ENCODE measurements at regions not wholly inside any gene's neighbourhood (a gene's known extent, or its start where the extent isn't known, plus 50 kb on each side); places are given as distances from the start of the nearest gene placed in this dataset.

DNA sequence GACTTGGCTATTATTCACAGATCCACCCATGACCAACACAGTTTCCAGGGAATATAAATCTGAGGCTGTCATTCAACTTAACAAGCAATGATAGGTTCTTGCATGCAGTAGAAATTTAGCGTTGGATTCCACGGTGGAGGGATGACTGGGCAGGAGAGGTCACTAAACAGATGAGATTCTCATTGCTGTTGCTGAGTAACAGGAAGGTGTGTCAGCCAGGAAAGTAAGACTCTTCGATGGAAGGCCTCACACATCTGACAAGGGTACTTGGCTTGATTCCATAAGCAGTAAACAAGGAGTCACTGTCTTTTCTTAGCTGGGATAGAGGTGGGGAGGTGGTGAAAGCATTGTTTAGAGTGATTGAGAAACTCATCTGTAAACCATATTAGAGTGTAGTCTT, 1152.0 kb downstream of the SORCS3 start:
- no peak for DNase-seq (ENCODE audit: low read depth)

DNA sequence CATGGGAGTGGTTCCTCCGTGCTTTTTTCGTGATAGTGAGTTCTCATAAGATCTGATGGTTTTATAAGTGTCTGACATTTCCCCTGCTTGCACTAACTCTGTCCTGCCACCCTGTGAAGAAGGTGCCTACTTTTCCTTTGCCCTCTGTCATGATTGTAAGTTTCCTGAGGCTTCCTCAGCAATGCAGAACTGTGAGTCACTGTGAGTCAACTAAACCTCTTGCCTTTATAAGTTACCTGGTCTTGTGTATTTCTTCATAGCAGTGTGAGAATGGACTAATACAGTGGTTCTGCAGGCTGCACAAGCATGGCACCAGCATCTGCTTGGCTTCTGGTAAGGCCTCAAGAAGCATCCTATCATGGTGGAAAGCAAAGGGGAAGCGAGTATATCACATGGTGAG, 1144.6 kb downstream of the SORCS3 start:
- no peak for DNase-seq (ENCODE audit: low read depth)

- no peak for DNase-seq (ENCODE audit: low read depth)
Observed at GRCh38 chr10:105783936-105784483, 1142.9 kb downstream of the SORCS3 start.

GRCh38 chr10:105774881-105775280, 1133.8 kb downstream of the SORCS3 start:
- DNase-seq (ENCODE audit: low read depth): no peak

GRCh38 chr10:105774351-105774750, 1133.3 kb downstream of the SORCS3 start:
- DNase-seq (ENCODE audit: low read depth): no peak

DNA sequence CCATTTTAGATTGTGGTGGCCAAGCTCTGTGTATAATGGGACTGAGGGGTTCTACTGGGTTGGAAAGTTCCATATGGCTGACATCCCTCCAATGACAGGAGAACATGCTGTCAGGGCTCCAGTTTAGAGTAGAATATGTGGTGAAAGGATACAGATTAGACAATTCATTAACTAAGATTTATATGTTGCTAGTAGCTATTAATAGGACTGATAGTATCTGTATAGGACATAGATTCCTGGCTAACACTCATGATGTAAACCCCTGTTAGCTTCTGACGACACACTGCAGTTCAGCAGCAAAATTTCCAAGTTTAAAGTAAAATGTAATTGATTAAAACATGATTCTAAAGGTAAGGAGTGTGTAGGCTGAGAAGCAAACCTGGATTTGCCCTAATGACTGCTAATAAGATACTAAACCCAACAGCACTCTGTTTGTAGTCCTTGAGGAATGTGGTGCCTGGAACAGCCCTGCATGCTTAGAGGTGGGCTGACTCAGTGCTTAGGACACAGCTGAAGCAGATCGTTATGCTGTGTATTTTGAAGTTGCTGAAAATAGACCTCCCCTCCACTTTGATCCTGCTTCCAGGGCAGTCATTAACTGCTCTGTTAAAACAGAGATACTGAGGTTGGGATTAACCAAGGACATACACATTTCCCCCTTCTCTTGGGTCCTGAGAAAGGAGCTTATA, 1129.6 kb downstream of the SORCS3 start:
- no peak for DNase-seq (ENCODE audit: low read depth)

- no peak for DNase-seq (ENCODE audit: low read depth)
Observed at GRCh38 chr10:105769248-105770184, 1128.4 kb downstream of the SORCS3 start.

DNA sequence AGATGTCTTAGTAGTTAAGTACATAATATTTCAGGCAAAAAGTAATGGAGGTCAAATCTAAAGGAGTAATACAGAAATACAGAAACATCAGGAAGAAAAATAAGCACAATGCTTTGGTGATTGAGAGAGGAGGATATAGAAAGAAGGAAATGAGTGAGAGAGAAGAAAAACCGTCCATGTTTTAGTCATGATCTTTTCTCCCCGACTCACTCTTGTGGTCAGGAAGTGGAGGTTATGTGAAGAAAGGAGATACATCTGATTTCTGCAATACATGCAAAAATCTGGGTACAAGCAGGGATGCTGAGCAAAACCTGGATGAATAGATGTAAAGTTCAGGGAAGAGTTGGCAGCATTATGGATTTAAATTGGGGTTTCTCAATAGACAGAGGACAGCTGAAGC, 1122.5 kb downstream of the SORCS3 start:
- DNase-seq (ENCODE audit: low read depth): no peak

GRCh38 chr10:105761576-105762260, 1120.6 kb downstream of the SORCS3 start:
- DNase-seq (ENCODE audit: low read depth): no peak

GRCh38 chr10:105759669-105760068, 1118.6 kb downstream of the SORCS3 start:
- no peak for DNase-seq (ENCODE audit: low read depth)

DNA sequence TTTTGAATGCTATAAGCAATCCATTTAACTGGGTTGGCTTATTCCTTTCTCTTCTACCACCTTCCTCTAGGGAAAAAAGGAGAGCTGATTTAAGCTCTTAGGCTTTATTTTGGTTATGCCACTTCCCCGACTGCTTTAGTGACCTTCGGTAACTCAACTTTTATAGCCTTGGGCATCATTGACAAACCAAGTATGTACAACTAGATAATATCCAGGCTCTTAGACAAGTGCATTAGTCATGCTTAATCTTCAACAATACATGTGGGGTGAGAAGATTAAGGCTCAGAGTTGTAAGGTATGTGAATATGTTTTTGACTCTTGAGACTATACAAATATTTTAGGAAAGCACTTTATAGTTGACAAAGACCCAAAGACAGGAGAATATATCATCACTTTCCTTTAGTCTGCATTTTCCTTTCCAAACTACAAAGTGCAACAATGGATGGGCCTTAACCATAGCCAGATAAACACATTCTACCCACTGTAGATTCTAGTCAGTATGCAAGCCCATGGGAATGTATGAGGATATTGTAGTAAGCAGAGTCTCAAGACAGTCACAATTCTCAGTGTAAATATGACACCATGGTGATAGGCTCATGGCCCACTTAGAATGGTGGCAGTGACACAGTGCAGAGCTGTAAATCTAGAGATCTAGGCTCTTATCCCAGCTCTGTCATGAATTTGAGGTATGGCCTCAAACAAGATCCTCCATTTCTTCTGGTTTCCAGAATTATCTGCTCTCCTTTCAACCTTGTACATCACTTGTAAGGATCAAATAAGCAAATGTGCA, 1117.3 kb downstream of the SORCS3 start:
- no peak for DNase-seq (ENCODE audit: low read depth)

DNA sequence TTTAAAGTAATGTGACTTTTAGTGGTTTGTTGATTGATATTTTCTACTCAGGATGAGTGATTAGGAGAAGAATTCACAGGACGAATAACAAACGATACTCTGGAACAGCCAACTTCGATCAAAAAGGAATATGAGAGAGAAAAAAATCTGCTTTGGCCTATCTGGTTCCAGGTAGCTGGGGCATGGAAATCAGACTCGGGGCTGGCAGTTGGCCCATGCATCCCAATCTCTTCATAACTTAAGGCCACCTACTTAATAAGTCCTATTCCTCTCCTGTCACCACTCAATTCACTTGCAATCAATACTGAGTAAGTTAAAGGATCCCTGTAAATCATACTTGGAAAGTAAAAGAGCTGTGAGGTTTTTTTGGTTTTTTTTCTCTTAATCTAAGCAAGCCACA, 1116.2 kb downstream of the SORCS3 start:
- no peak for DNase-seq (ENCODE audit: low read depth)

DNA sequence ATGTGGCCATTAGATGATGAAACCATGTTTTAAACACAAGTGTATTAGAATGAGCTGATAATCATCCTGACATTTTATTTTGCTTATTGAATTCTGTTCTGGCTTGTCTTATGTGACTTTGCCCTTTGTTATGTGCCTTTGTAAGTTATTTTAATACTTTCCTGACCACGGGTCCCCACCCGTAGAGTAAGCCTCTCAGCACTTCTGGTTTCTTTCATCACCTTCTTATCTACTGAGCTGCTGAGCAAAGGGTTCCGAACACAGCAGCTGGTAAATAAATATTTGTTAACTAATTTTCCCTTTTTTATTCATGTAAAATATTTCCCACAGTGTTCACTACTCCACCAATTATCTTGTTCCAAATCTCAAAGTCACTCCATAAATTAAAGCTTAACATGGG, 1115.3 kb downstream of the SORCS3 start:
- DNase-seq (ENCODE audit: low read depth): no peak

- no peak for DNase-seq (ENCODE audit: low read depth)
Observed at GRCh38 chr10:105751688-105752087, 1110.6 kb downstream of the SORCS3 start.

GRCh38 chr10:105745596-105746148, 1104.6 kb downstream of the SORCS3 start:
- DNase-seq (ENCODE audit: low read depth): no peak

DNA sequence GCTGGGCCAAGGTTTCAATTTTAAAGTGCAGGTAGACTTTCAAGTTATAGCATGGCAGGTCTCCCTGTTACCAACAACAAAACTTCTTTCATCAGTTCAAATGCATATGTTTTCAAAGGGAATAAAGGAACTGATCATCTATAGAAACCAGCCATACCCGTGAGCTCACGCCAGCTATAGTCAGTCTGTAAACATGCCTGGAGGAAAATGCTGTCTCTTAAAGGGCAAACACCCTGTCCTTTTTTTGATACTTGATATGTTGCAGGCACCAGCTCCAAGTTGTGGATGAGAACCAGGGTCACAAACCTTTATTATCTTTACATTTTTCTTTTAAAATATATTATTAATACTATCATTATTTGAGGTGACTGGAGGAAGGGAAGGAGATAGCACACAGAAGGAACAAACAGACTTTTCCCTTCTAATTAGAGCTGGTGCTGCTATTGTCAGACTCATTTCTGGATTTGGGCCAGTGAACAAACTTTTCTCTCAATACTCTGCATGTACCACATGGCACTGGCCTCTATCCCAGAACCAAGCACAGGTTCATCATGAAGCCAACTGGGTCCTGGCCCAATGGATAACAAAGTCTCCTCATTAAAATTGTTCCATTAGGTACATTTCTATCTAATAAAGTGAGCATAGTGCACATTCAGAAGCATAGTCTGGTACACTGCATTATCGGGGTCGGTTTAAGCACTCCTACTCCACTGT, 1102.4 kb downstream of the SORCS3 start:
- DNase-seq (ENCODE audit: low read depth): no peak

GRCh38 chr10:105742923-105743322, 1101.8 kb downstream of the SORCS3 start:
- DNase-seq (ENCODE audit: low read depth): no peak

GRCh38 chr10:105742184-105742583, 1101.1 kb downstream of the SORCS3 start:
- DNase-seq (ENCODE audit: low read depth): no peak

DNA sequence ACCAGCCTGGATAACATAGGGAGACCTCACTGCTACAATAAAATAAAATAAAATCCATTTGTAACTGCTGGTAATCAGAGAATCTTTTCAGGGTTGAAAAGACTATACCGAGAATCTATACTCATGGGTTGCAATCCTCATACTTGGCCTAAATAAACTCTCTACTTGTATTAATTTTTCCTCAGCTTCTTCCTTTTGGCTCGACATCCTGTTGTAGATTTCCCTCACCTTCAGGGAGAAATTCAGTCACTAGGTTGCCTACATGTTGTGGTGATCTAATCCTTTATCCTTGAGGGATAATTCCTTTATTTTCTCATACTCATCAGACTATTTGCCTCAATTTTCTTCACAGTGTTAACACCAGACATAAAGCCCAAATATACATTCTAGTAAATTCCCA, 1093.4 kb downstream of the SORCS3 start:
- no peak for DNase-seq (ENCODE audit: low read depth)

DNA sequence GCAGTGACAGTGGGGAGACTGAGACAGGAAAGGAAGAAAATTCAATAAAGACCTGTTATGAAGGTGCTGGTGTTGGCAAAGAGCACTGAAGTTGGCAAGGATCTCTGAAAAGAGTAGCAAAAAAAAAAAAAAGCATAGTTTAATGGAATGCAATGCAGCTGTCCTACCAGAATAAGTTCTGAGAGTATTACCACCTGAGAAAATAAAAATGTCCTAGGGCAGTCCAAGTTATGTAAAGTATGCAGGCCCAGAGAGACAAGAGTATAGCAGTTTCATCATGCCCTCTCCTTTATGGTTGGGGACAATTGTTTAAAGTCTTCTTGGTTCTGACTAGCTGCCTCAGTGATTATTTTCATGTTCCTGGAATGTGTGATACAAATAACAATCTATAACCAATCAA, 1092.8 kb downstream of the SORCS3 start:
- DNase-seq (ENCODE audit: low read depth): no peak

- no peak for DNase-seq (ENCODE audit: low read depth)
Observed at GRCh38 chr10:105729428-105729827, 1088.3 kb downstream of the SORCS3 start.

Data from EH (cell line).